DND-41 (cell line): ENCODE measurements at regions not wholly inside any gene's neighbourhood (a gene's known extent, or its start where the extent isn't known, plus 50 kb on each side); places are given as distances from the start of the nearest gene placed in this dataset.

ENCODE experiments used
- ATAC-seq: fragments of 200-7000 bp; cut with Tn5 transposase; 3 replicates; pipeline ENCODE4 v1.9.1; 2021; ENCODE audit warnings: low read depth; ENCODE audit not compliant: insufficient read depth
- DNase-seq: peaks from one replicate; pipeline ENCODE4 v3.0.0-alpha.2; 2020
- H2AFZ ChIP-seq: 2 replicates; pipeline ENCODE4 v1.6.0; 2012; ENCODE audit warnings: low read depth, low read length
- H3K27ac ChIP-seq: 2 replicates; pipeline ENCODE4 v1.5.1; 2012; ENCODE audit warnings: low read length, inconsistent platforms
- H3K27me3 ChIP-seq: fragments of 200-600 bp; sonication (generic); 2 replicates; pipeline ENCODE4 v1.6.0; 2012; ENCODE audit warnings: low read length, mild to moderate bottlenecking, inconsistent platforms; ENCODE audit not compliant: insufficient read depth, poor library complexity
- H3K36me3 ChIP-seq: 2 replicates; pipeline ENCODE4 v1.5.1; 2012; ENCODE audit warnings: low read length, inconsistent platforms; ENCODE audit not compliant: insufficient read depth
- H3K4me1 ChIP-seq: 2 replicates; pipeline ENCODE4 v1.5.1; 2012; ENCODE audit warnings: mild to moderate bottlenecking, low read length; ENCODE audit not compliant: insufficient read depth
- H3K4me2 ChIP-seq: 2 replicates; pipeline ENCODE4 v1.6.0; 2012; ENCODE audit warnings: mild to moderate bottlenecking, moderate library complexity, low read length, inconsistent platforms; ENCODE audit not compliant: insufficient read depth
- H3K4me3 ChIP-seq, 2 experiments: fragments of 200-600 bp in 1 of 2; shearing (Covaris generic) in 1 of 2; 2 replicates each; pipeline ENCODE4 v1.5.1; 2012 to 2016; ENCODE audit warnings: inconsistent platforms in 2 of 2, low read length in 2 of 2, mild to moderate bottlenecking in 2 of 2, low read depth in 1 of 2, moderate library complexity in 1 of 2
- H3K79me2 ChIP-seq: 2 replicates; pipeline ENCODE4 v1.6.0; 2012; ENCODE audit warnings: low read length, inconsistent platforms; ENCODE audit not compliant: insufficient read depth
- H3K9ac ChIP-seq: 2 replicates; pipeline ENCODE4 v1.6.0; 2012; ENCODE audit warnings: low read depth, mild to moderate bottlenecking, inconsistent platforms, low read length, moderate library complexity
- H3K9me3 ChIP-seq: 2 replicates; pipeline ENCODE4 v1.5.1; 2012; ENCODE audit warnings: low read length, moderate library complexity, mild to moderate bottlenecking, inconsistent platforms; ENCODE audit not compliant: insufficient read depth, severe bottlenecking
- H4K20me1 ChIP-seq: 2 replicates; pipeline ENCODE4 v1.6.0; 2012; ENCODE audit warnings: low read length; ENCODE audit not compliant: insufficient read depth
- CTCF ChIP-seq: IDR thresholded peaks from 2 replicates; pipeline ENCODE4 v1.5.1; 2012; ENCODE audit warnings: borderline replicate concordance, low read length, moderate library complexity, mild to moderate bottlenecking; ENCODE audit not compliant: poor library complexity, severe bottlenecking; ENCODE audit errors: extremely low read depth
- EZH2 ChIP-seq: IDR thresholded peaks from 3 replicates; pipeline ENCODE4 v1.6.1; 2012; ENCODE audit warnings: borderline replicate concordance, low read depth, mild to moderate bottlenecking, moderate library complexity, low read length, inconsistent platforms; ENCODE audit not compliant: severe bottlenecking

DNA sequence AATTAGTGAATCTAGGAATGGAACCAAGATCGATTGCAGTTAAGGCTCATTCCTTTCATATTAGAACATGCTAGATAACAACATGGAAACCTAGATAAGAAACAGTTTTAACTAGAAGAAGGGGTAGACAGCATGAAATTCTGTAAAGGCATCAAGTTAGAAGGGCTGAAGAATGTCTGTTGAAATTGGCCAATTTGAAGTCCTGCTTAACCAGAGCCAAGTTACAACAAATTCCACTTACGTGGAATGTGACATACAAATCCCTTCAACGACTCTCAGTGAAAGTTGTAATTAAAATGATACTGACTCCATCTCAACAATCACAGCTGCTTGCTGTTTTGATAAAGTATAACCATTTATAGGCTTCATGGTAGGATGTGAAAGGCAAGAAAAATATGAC, 1065.7 kb downstream of the DNAJB9 start:
- no peaks in the 10 kb centered on the region for H4K20me1 ChIP-seq
- no peaks in the 10 kb centered on the region for H3K36me3 ChIP-seq
- no peaks in the 10 kb centered on the region for H3K27me3 ChIP-seq
- no peaks in the 10 kb centered on the region for H3K79me2 ChIP-seq
- no peak for TF ChIP-seq CTCF
- TF ChIP-seq EZH2 = no peak
- no peak overlapping the region for H3K27ac ChIP-seq
- no peak overlapping the region for H3K4me3 ChIP-seq
- H3K9me3 ChIP-seq = peaks cover 9% of the 10 kb centered on the region
- no peak overlapping the region for H3K4me2 ChIP-seq
- DNase-seq (no peak), ATAC-seq (no peak)
- H3K9ac ChIP-seq = no peak overlapping the region
- H3K4me1 ChIP-seq = no peaks in the 10 kb centered on the region
- no peak overlapping the region for H2AFZ ChIP-seq

DNA sequence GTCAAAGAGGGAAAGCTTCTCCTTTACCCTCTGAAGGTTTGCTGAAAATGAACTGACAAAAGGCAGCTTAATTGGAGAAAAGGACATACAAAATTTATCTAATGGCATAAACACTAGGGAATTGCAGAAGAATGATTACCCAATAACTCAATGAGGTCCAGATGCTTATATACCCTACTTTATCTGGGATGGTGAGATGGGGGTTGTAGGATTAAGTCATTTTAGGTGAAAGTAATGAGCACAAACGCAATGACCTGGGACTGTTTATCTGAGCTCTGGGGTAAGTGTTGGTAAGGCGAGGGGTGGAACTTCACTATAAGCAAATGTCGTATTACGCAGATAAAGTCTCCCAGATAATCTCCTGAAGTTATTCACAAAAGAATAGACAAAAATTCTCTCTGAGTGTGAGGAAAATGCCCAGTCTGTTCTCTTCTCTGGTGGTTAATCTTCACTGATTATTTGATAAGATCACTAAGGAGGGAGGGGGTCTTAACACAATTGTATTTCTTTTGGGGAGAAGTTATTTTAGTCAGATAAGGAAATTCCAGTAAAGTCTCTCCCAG, 1067.8 kb downstream of the DNAJB9 start:
- H3K4me1 ChIP-seq = no peaks in the 10 kb centered on the region
- no peak overlapping the region for H3K9ac ChIP-seq
- H3K27ac ChIP-seq = no peak overlapping the region
- no peaks in the 10 kb centered on the region for H3K36me3 ChIP-seq
- no peak overlapping the region for H3K4me3 ChIP-seq
- H3K9me3 ChIP-seq = peaks cover 9% of the 10 kb centered on the region
- ATAC-seq (no peak), DNase-seq (no peak)
- no peak overlapping the region for H2AFZ ChIP-seq
- no peak overlapping the region for H3K4me2 ChIP-seq
- no peaks in the 10 kb centered on the region for H3K79me2 ChIP-seq
- H4K20me1 ChIP-seq = no peaks in the 10 kb centered on the region
- H3K27me3 ChIP-seq = no peaks in the 10 kb centered on the region
- no peak for TF ChIP-seq CTCF
- TF ChIP-seq EZH2 = no peak

GRCh38 chr7:109638321-109638720, 1068.6 kb downstream of the DNAJB9 start:
- no peak overlapping the region for H2AFZ ChIP-seq
- no peak overlapping the region for H3K27ac ChIP-seq
- ATAC-seq = no peak
- no peaks in the 10 kb centered on the region for H3K27me3 ChIP-seq
- no peaks in the 10 kb centered on the region for H3K4me1 ChIP-seq
- peaks cover 3% of the 10 kb centered on the region for H3K9me3 ChIP-seq
- no peak overlapping the region for H3K4me3 ChIP-seq
- no peaks in the 10 kb centered on the region for H3K79me2 ChIP-seq
- H3K36me3 ChIP-seq = no peaks in the 10 kb centered on the region
- H4K20me1 ChIP-seq = no peaks in the 10 kb centered on the region
- DNase-seq = no peak
- no peak for TF ChIP-seq EZH2
- no peak for TF ChIP-seq CTCF
- H3K9ac ChIP-seq = no peak overlapping the region
- H3K4me2 ChIP-seq = no peak overlapping the region

GRCh38 chr7:109639561-109639960, 1069.9 kb downstream of the DNAJB9 start:
- DNase-seq = no peak
- Histone ChIP-seq H2AFZ (no peak overlapping the region), H3K27ac (peak overlapping the region; percentile 28; the same call in 1 of the 2 replicates), H3K4me2 (no peak overlapping the region), H3K9me3 (no peaks in the 10 kb centered on the region), H3K9ac (no peak overlapping the region), H3K4me3 (no peak overlapping the region), H3K36me3 (no peaks in the 10 kb centered on the region), H3K4me1 (no peaks in the 10 kb centered on the region), H4K20me1 (no peaks in the 10 kb centered on the region), H3K79me2 (no peaks in the 10 kb centered on the region), H3K27me3 (no peaks in the 10 kb centered on the region)
- TF ChIP-seq CTCF (no peak), EZH2 (no peak)
- ATAC-seq = no peak
